ENCODE measurements at regions not wholly inside any gene's neighbourhood (a gene's known extent, or its start where the extent isn't known, plus 50 kb on each side); places are given as distances from the start of the nearest gene placed in this dataset.

GRCh38 chr5:133698646-133699526 lies 86.5 kb upstream of the FSTL4 start:
- no peak overlapping the region for H3K4me3 ChIP-seq (ENCODE audit: low read length)
- TF ChIP-seq CTCF (conservative IDR thresholded peaks at IDR 0.05; ENCODE audit: low read depth, low read length): no peak
- DNase-seq (ENCODE audit: low read depth): no peak

GRCh38 chr5:133698259-133698554 lies 85.9 kb upstream of the FSTL4 start:
- no peak for DNase-seq (ENCODE audit: low read depth)
- no peak overlapping the region for H3K4me3 ChIP-seq (ENCODE audit: low read length)
- no peak for TF ChIP-seq CTCF (conservative IDR thresholded peaks at IDR 0.05; ENCODE audit: low read depth, low read length)

GRCh38 chr5:133697536-133698258 lies 85.4 kb upstream of the FSTL4 start:
- no peak overlapping the region for H3K4me3 ChIP-seq (ENCODE audit: low read length)
- TF ChIP-seq CTCF (conservative IDR thresholded peaks at IDR 0.05; ENCODE audit: low read depth, low read length): no peak
- no peak for DNase-seq (ENCODE audit: low read depth)

GRCh38 chr5:133696782-133697507 lies 84.6 kb upstream of the FSTL4 start:
- H3K4me3 ChIP-seq (ENCODE audit: low read length): no peak overlapping the region
- no peak for TF ChIP-seq CTCF (conservative IDR thresholded peaks at IDR 0.05; ENCODE audit: low read depth, low read length)
- no peak for DNase-seq (ENCODE audit: low read depth)

GRCh38 chr5:133696006-133696584 lies 83.8 kb upstream of the FSTL4 start:
- H3K4me3 ChIP-seq (ENCODE audit: low read length): no peak overlapping the region
- TF ChIP-seq CTCF (conservative IDR thresholded peaks at IDR 0.05; ENCODE audit: low read depth, low read length): no peak
- no peak for DNase-seq (ENCODE audit: low read depth)

- TF ChIP-seq CTCF (conservative IDR thresholded peaks at IDR 0.05; ENCODE audit: low read depth, low read length): no peak
- no peak for DNase-seq (ENCODE audit: low read depth)
- H3K4me3 ChIP-seq (ENCODE audit: low read length): no peak overlapping the region
Observed at GRCh38 chr5:133694181-133694831, 82.0 kb upstream of the FSTL4 start.
